ENCODE measurements at regions not wholly inside any gene's neighbourhood (a gene's known extent, or its start where the extent isn't known, plus 50 kb on each side); places are given as distances from the start of the nearest gene placed in this dataset.

DNA sequence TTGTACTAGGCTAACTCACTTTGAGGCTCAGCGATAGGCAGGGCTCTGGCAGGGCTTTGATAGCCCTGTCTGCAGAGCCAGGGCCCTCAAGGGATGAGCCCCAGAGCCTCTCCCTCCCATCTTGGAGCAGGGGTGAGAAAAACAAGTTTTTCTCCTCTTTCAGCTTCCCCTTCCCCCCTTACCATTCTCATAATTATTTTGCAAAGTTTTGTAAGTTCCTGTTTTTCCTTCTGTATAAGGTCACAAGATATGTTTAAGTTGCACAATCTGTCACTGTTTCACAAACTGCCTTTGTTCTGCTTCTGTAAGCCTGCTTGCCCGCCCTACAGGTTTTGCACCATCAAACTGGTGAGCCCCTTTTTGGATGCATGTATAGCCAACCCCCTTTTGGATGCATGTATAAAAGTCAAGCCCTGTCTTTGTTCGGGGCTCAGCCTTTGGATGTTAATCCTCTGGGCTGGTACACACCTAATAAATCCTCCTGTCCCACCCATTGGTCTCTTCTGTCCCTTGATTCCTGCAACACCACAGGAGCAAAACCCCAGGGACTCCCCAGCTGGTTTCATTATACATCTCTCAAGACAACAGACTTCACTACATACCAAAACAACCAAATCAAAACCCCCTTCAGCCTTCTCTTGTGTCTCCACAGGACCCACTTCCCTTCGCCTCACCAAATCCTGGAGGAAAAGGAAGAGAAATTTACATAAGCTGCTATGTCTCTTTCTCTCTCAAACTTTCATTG, 52.5 kb upstream of the RESF1 start:
- H3K9me3 ChIP-seq (ENCODE audit: low read depth): no peaks in the 10 kb centered on the region
- TF ChIP-seq, protein P1, sequence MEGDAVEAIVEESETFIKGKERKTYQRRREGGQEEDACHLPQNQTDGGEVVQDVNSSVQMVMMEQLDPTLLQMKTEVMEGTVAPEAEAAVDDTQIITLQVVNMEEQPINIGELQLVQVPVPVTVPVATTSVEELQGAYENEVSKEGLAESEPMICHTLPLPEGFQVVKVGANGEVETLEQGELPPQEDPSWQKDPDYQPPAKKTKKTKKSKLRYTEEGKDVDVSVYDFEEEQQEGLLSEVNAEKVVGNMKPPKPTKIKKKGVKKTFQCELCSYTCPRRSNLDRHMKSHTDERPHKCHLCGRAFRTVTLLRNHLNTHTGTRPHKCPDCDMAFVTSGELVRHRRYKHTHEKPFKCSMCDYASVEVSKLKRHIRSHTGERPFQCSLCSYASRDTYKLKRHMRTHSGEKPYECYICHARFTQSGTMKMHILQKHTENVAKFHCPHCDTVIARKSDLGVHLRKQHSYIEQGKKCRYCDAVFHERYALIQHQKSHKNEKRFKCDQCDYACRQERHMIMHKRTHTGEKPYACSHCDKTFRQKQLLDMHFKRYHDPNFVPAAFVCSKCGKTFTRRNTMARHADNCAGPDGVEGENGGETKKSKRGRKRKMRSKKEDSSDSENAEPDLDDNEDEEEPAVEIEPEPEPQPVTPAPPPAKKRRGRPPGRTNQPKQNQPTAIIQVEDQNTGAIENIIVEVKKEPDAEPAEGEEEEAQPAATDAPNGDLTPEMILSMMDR (IDR thresholded peaks at IDR 0.05): no peak
- TF ChIP-seq EZH2phosphoT487 (IDR thresholded peaks at IDR 0.05) (no peak), EZH2 (IDR thresholded peaks at IDR 0.05) (no peak)
- H3K4me1 Mint-ChIP-seq: no peaks in the 10 kb centered on the region
- H3K36me3 Mint-ChIP-seq: no peaks in the 10 kb centered on the region
- no peak overlapping the region for H3K4me3 Mint-ChIP-seq
- H3K36me3 ChIP-seq: no peaks in the 10 kb centered on the region
- H3K9me3 Mint-ChIP-seq: peaks cover 30% of the 10 kb centered on the region
- peaks cover 4% of the 10 kb centered on the region for H3K27me3 Mint-ChIP-seq (ENCODE audit: insufficient read depth, low read depth)
- H3K9ac ChIP-seq: no peak overlapping the region
- H3K4me2 ChIP-seq: no peak overlapping the region
- no peaks in the 10 kb centered on the region for H4K20me1 ChIP-seq (ENCODE audit: low read depth)
- no peak overlapping the region for H3K4me3 ChIP-seq
- no peaks in the 10 kb centered on the region for H3K79me2 ChIP-seq (ENCODE audit: low read depth)
- H3F3A ChIP-seq (ENCODE audit: low read depth): no peaks in the 10 kb centered on the region
- no peak overlapping the region for H3K27ac Mint-ChIP-seq
- no peak for DNase-seq (ENCODE audit: low spot score)
- no peak overlapping the region for H2AFZ ChIP-seq (replicated peaks)
- no peaks in the 10 kb centered on the region for H3K27me3 ChIP-seq
- H3K27ac ChIP-seq: no peak overlapping the region
- H3K4me1 ChIP-seq: no peaks in the 10 kb centered on the region

GRCh38 chr12:31903025-31903424, 56.2 kb upstream of the RESF1 start:
- Histone ChIP-seq H3K4me3 (no peak overlapping the region), H3K79me2 (ENCODE audit: low read depth) (no peaks in the 10 kb centered on the region), H3F3A (ENCODE audit: low read depth) (no peaks in the 10 kb centered on the region), H3K36me3 (no peaks in the 10 kb centered on the region), H3K4me2 (no peak overlapping the region), H4K20me1 (ENCODE audit: low read depth) (no peaks in the 10 kb centered on the region), H3K27me3 (no peaks in the 10 kb centered on the region), H3K27ac (no peak overlapping the region), H3K9me3 (ENCODE audit: low read depth) (no peaks in the 10 kb centered on the region), H3K9ac (no peak overlapping the region), H3K4me1 (no peaks in the 10 kb centered on the region), H2AFZ (replicated peaks) (no peak overlapping the region)
- H3K36me3 Mint-ChIP-seq: no peaks in the 10 kb centered on the region
- H3K27me3 Mint-ChIP-seq (ENCODE audit: insufficient read depth, low read depth): no peaks in the 10 kb centered on the region
- H3K4me1 Mint-ChIP-seq: peaks cover 2% of the 10 kb centered on the region
- H3K9me3 Mint-ChIP-seq: peaks cover 21% of the 10 kb centered on the region
- H3K4me3 Mint-ChIP-seq: no peak overlapping the region
- DNase-seq (ENCODE audit: low spot score): no peak
- TF ChIP-seq EZH2phosphoT487 (IDR thresholded peaks at IDR 0.05) (no peak), EZH2 (IDR thresholded peaks at IDR 0.05) (no peak)
- TF ChIP-seq, protein P1 (IDR thresholded peaks at IDR 0.05): no peak
- H3K27ac Mint-ChIP-seq: no peak overlapping the region

- TF ChIP-seq, protein P1 (IDR thresholded peaks at IDR 0.05): no peak
- no peak for TF ChIP-seq EZH2phosphoT487 (IDR thresholded peaks at IDR 0.05)
- no peak for TF ChIP-seq EZH2 (IDR thresholded peaks at IDR 0.05)
- no peak overlapping the region for H3K27ac Mint-ChIP-seq
Observed at GRCh38 chr12:31900271-31900670, 58.9 kb upstream of the RESF1 start.

More at GRCh38 chr12:31900271-31900670, 58.9 kb upstream of the RESF1 start:
- Histone ChIP-seq H3K79me2 (ENCODE audit: low read depth) (no peaks in the 10 kb centered on the region), H3K4me2 (no peak overlapping the region), H2AFZ (replicated peaks) (no peak overlapping the region), H3K9ac (no peak overlapping the region), H3F3A (ENCODE audit: low read depth) (no peaks in the 10 kb centered on the region), H3K4me1 (peaks cover 3% of the 10 kb centered on the region), H3K4me3 (no peak overlapping the region), H3K27ac (no peak overlapping the region), H3K27me3 (no peaks in the 10 kb centered on the region), H3K36me3 (no peaks in the 10 kb centered on the region), H4K20me1 (ENCODE audit: low read depth) (no peaks in the 10 kb centered on the region), H3K9me3 (ENCODE audit: low read depth) (no peaks in the 10 kb centered on the region)
- no peaks in the 10 kb centered on the region for H3K36me3 Mint-ChIP-seq
- no peak overlapping the region for H3K4me3 Mint-ChIP-seq
- peaks cover 8% of the 10 kb centered on the region for H3K4me1 Mint-ChIP-seq
- no peaks in the 10 kb centered on the region for H3K27me3 Mint-ChIP-seq (ENCODE audit: insufficient read depth, low read depth)
- DNase-seq (ENCODE audit: low spot score): no peak
- peaks cover 6% of the 10 kb centered on the region for H3K9me3 Mint-ChIP-seq

All from neural progenitor cell (in vitro differentiated cells).